HG03575 (cell line): ENCODE measurements at regions not wholly inside any gene's neighbourhood (a gene's known extent, or its start where the extent isn't known, plus 50 kb on each side); places are given as distances from the start of the nearest gene placed in this dataset.
"Not testable (repeated sequence)": the region's sequence is repeated elsewhere in the genome, so short reads cannot be mapped to it uniquely, and the experiment has no call there.

Source experiments
- ATAC-seq: cut with Tn5 transposase; IDR thresholded peaks from one replicate; pipeline ENCODE4 v1.9.1; 2021; ENCODE audit not compliant: unreplicated experiment, insufficient number of reproducible peaks, low FRiP score; ENCODE audit errors: extremely low read depth

DNA sequence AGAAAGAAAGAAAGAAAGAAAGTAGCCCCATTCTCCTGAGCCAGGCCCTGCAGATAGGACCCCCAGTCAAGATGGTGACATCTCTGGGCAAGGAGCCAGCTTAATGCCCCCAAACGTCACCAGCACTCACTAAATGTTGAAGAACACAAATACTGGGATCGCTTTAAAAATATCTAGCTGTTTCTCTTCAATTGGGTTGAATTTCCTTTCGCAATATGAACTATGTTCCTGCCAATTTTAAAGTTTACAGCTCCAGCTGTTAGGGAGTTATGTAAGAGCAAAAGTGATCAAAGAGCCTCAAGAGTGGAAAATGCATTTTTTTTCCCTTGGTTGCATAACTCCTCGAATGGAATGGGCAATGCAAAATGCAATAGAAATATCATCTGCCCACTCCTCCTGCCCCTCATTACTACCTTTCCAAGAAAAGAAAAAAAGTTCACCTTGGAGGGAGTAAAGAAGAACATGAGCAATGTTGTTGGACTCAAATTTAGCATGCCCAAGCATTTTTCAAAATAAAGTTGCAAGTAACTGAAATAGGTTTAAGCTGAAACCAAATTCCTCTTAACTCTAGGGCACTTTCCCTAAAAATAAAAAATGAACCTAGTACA is 244.2 kb upstream of the PIK3R1 start:
- ATAC-seq: no peak

DNA sequence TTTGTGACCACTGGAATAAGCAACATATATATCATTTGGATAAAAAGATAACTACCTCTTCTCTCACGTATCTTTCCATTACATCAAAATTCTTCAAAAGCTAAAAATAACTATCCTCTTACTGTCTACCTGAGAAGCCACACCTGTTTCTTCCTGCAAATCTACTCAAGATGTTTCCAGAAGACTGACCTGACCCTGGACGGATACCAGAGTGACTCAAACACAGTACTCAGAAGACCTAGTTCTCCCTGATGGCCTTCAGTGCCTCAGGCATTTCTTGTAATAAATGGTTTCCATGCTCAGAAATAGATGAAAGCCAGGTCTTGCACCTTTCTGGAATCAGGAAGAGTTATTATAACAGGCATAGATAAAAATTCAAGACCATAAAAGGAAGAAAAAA is 245.9 kb upstream of the PIK3R1 start:
- no peak for ATAC-seq

DNA sequence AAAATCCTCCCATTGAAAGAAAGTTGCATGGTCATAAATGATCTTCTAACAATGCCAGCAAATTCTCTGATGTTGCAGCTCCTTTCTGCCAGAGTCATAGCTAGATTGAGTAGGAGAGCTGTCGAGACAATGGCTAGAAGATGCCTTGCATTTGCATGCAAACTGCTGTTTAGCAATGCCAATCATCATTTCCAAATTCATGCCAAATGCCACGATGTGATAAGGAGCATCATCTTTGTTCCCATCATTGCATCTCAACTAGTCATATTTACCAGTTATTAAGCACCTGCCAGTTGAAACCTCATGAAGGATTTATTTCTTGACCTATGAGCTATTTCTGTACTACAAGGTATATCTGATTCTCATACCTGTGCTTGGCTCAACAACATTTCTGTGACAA is 246.4 kb upstream of the PIK3R1 start:
- no peak for ATAC-seq

DNA sequence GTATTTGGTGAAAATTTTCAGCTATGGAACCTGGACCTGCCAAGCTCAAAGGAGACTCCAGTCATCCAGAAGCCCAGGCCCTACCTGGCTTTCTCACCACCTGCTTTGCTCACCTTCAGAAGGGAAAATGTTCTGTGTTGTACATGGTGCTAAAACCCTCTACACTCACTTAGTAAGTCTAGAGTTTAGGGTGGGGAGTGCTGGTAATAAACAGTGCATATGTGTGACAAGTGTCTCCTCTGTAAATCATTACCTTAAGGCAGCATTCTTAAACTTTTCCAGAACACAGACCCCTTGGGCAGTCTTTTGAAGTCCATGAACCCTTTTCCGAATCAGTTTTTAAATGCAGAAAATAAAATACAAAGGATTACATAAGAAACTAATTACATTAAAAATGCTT is 248.8 kb upstream of the PIK3R1 start:
- ATAC-seq: no peak

DNA sequence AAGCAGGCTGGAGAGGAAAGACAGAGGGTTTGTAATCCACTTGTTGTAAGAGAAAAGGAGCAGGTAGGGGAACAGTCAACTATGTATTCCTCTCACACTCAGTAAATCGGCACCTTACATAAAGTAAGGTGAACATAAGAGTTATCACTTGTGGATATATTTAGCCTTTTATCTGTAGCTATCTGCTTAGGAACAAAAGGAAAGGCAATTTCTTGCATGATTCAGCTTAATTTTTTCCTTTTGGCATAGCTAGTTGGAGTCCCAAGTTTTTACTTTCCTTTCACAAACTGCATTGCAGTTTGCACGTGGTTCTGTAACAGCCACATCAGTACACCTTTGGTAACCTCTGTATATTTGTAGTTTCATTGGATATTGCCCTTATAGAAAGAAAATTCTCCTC is 250.9 kb upstream of the PIK3R1 start:
- ATAC-seq: no peak

DNA sequence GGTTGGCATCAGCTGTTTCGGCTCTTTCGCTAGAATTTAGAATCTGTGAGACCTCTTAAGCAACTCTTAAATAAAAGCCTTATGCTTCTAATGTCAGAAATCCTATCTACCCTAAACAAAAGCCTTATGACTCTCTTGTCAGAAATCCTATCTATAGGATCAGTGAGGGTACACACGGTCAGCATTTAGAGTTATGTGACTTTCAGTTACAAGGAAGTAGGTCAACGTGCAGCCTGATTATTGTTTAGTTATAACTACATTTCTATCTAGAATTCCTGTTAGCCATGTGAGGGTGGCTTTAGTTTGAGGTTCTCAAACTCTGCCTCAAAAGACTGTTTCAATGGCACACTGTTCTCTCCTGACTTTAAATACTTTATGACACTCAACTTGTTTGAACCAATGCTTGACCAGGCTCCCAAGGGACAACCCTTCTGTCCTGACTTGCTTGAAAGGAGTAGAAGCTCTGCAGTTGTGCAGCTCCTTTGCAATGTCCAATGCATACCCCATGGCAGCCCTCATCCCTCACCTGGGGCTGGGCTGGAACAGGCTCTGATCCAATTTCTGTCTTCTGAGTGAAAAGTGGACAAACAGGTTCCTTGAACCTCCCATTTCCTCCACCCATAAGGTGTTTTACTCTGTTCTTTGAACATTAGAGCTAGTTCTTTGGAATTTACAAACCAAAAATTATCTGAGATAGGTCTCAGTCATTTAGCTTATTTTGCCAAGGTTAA is 251.6 kb upstream of the PIK3R1 start:
- no peak for ATAC-seq

DNA sequence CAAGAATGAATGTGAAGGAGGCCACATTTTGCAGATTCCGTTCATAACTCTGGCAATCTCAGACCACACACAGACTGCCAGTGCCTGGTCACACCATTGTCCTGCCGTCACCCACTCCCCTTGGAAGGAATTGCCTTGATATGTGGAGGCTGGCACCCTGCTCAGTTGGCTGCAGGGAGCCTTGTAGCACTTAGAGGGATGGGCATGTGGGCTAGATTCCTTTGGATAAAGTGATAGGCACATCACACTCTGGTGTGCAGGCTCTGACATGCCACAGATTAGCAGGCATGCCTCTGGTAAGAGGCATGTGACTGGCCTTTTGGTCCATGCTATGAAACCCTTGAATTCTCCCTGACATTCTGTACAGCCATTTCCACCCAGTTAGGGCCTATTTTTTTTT is 254.6 kb upstream of the PIK3R1 start:
- ATAC-seq: no peak

DNA sequence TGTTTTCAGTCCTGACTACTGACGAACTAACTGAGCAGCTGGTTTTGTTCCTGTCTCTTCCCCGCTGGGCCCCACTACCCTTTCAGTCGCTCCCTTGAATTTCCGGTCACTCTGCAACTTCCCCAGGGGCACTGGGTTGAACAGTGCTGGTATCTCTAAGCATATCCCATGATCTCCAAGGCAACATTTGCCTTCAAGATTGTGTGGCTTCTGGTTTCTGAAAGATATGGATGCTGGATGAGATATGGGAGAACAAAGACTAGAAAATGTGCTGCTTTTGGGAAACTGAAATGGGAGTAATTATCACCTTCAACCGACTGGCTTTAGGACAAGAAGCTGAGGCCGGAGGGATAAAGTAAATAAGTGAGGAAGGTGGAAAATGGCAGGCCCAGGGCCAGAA is 258.2 kb upstream of the PIK3R1 start:
- ATAC-seq: no peak

DNA sequence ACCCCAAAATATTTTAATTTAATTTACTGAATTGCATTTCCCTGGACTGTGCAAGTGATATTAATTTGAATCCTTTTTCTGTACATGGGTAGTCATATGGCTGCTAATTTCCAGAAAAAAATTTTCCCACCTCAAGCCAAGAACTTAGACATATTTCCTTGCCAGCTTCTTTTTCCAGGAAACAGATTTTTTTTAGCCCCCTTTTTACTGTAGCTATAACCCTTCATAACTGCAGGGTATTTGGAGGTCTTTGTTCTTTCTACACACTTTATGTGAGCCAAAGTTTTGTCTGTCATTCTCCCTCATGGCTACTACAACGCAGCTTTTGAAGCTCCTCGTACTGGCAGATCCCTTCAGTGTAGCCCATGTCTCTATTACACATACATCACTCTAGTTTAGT is 261.2 kb upstream of the PIK3R1 start:
- no peak for ATAC-seq

DNA sequence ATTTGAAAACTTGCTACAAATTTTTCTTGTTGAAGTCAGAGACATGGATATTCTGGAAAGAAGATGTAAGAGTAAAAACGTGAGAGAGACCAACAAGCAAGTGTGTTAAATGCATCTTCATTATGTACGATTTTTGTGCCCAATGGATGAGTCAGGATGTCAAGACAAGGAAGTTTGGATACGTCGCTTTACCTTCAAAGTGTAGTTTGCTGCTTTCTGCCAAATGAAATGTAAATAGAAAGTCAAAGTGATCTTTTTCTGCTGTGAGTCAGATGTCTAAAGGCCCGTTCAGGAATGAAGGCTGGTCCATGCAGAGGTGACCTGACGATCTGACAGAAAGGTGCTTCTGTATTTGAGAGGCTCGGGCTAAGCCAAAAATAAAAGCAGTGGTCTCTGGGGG is 273.1 kb upstream of the PIK3R1 start:
- ATAC-seq: no peak

DNA sequence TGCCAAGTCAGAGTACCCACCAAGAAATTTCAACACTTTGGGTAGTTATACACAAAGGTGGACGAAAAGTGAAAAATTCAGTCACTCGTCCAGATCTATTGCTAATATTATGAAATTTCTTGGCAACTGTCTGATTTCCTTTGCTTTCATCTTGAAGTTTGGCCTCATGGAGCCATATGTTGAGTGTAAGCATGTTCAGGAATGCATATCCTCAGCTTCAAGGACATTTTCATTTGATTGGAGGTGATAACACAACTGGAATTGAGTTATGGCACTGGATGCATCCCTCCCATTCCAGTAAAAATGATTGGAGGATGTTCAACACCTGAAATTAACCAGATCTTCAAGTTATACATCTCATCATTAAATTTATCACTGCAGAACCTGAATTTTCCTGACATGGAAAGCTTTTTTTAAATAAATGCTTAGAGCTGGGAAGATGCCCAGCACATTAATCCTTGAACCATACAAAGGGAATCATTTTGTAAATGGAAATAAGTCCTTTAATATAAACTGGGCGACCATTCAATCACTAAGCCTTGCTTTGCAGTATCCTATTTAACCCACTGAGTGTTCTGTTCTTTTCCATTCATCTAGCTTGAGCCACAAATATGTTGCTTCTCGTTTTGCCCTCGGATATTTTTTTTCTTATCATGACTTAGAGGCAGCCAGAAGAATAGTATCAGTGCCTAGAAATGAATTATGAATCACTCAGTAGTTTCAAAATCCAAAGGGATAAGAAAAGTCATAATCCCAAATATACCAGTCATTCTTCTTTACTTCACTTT is 273.7 kb upstream of the PIK3R1 start:
- ATAC-seq: no peak

DNA sequence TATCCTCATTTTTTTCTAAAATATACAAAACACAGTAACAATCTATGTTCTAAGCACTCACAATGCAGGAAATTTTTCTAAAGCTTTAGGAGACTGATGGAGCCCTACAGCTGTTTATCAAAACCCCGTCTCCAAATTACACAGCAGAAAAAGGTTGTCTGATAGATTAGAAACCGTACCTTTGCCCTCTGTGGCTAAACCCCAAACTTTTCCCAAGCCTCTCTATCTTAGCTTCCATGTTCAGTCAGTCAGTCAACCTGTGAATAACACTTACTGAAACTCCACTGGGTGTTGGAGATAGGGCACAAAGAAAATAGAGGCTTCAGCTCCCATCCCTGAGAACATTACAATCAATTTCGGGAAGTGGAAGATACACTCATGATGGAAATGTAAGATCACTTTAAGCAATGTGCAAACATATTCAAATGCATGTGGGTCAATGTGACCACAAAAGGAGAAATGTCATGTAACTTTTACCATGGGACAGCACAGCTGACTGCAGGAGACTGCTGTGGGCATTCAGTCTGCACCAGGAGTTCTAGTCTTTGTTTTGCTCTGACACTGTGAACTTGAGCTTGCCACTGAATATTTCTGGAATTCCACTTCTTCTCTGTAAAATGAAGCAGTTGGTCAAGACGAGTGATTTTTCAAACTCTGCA is 279.5 kb upstream of the PIK3R1 start:
- no peak for ATAC-seq

DNA sequence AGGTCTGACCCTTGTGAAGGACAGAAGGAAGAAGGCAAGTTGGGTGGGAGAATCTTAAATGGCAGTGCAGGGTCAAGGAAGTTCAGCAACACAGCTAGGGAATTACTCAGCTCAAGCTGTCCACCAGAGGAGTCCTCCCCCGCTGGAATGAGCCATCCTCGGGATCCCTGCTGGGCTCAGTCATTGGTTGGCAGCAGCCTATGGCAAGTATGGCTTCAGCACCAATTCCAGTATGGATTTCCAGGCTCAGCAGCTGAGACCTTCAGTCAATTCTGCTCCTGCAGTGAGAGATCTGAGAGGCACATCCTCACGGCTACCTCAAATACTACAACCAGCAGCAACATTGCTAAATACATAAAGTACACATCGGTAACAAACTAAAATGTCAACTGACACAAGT is 280.6 kb upstream of the PIK3R1 start:
- ATAC-seq: no peak

DNA sequence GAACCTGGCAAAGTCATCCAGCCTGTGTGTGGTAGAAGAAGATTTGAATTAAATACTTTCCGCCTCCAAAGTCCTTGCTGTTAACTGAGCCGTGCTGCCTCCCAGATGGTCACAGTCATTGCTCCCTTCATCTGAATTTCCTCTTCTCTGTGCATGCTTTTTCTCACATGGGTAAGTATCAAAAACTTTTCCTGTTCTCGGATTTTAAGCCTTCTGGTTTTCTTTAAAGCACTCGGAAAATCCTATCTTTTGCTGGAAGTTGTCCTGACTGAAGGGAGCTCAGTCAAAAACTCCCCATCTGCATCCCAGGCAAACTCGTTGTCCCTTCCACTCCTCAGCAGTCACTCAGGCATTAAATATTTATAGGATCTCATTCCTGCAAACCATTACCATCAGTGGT is 290.0 kb upstream of the PIK3R1 start:
- ATAC-seq: no peak

DNA sequence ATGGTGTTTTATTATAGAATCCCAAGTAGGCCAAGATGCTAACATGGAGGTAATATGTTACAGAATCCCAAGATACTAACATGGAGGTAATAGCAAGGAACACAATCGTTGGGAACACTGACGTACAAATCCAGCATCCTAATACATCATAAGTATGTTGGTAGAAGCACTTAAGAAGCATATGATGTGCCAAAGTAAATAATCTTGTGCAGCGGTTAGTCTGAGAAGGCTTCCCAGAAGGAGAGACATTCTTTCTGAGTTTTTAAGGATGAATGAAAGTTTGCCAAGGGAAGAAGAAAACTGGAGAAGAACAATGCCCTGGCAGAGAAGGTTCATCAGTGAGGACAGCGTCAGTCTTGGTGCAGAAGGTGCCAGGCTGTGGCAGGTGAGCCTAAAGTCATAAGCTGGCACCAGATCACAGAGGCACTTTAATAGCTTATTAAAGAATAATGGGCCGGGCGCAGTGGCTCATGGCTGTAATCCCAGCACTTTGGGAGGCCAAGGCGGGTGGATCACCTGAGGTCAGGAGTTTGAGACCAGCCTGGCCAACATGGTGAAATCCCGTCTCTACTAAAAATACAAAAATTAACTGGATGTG is 294.5 kb upstream of the PIK3R1 start:
- no peak for ATAC-seq

DNA sequence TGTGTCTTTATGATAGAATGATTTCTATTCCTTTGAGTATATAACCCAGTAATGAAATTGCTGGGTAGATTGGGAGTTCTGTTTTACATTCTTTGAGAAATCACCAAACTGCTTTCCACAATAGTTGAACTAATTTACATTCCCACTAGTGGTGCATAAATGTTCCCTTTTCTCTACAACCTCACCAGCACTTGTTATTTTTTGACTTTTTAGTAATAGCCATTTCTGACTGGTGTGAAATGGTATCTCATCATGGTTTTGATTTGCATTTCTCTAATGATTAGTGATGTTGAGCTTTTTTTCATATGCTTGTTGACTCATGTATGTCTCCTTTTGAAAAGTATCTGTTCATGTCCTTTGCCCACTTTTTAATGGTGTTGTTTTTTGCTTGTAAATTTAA is 296.0 kb upstream of the PIK3R1 start:
- ATAC-seq: not testable (repeated sequence)

DNA sequence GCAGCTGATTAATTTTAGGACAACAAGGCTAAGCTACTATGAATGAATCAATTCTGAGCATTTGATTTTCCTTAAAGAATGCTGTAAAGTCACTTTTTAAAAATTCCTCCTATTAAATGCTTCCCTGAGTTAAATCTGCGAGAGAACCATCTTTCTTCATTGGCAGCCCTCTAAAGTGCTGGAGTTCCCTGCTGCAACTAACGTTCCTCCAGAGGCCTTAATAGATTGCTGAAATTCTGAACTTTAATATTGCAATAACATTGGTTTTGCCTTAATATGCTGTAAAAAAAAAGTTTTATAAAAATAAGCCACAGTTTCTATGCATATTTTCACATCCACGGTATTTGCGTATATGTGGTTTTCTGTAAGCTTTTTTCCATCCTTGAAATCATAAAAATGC is 298.0 kb upstream of the PIK3R1 start:
- no peak for ATAC-seq

DNA sequence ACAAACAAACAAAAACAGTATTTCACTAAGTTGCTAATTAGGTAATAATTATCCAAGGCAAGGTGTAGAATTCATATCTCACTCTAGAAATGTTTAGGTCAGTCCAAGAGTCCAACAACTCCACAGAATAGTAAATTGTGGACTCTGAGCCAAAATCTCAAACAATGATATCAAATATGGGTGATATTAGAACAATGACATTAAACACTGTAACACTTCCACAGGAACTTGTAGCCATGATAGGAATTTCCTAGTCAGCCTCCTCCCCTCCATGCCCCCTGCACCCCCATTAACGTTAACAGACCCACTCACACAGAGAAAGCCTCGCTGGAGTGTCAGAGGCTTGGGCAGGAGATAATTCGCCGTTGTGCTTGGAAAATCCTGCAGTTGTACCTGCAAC is 305.0 kb upstream of the PIK3R1 start:
- no peak for ATAC-seq

DNA sequence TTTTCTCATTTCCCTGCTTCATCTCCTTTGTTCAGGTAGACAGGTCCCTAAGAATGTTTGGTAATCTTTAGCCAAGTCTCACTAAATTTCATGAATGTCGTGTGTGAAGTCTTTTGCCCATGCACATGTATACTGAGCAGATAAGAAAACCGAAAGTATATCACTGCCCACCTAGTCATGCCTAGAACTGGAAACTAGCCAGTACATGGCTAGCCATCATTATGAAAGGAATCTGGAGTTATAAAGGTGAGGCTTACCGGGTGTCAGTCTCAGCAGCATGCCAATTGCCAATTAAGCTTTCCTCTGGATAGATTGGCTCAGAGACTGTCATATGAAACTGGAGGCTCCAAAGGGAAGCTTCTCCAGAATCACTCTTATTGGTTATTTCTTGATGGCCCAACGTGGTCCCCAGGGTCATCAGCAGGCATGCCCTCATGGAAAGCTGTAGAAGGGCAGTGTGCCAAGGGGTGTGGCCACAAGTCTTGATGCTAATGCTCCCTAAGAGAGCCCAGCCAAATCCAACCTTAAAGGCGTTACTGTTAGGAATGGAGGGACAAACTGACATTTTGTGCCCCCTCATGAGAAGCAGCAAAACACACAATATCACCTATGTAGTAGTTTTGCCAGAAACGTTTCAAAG is 307.3 kb upstream of the PIK3R1 start:
- ATAC-seq: no peak
